Liver (tissue), 8 donors: ENCODE measurements at regions not wholly inside any gene's neighbourhood (a gene's known extent, or its start where the extent isn't known, plus 50 kb on each side); places are given as distances from the start of the nearest gene placed in this dataset.

ENCODE experiments used
- DNase-seq: peaks from one replicate; pipeline ENCODE4 v3.0.0-alpha.2; 2017; ENCODE audit warnings: low spot score
- H3K27ac ChIP-seq, 2 donors: one replicate each; pipeline ENCODE4 v1.7.0; 2013; ENCODE audit warnings: inconsistent platforms in 2 of 2, low read length in 2 of 2, control low read depth in 1 of 2, low read depth in 1 of 2, mild to moderate bottlenecking in 1 of 2
- H3K27me3 ChIP-seq, 4 donors: one replicate each; pipeline versions ENCODE4 v1.6.1 to v1.7.0; 2013; ENCODE audit warnings: low read length in 3 of 4, inconsistent platforms in 1 of 4, mild to moderate bottlenecking in 1 of 4, moderate library complexity in 1 of 4; ENCODE audit not compliant: control insufficient read depth in 4 of 4, insufficient read depth in 4 of 4
- H3K36me3 ChIP-seq, 4 donors: one replicate each; pipeline versions ENCODE4 v1.6.1 to v1.7.0; 2013; ENCODE audit warnings: low read length in 3 of 4, mild to moderate bottlenecking in 3 of 4, low read depth in 1 of 4, moderate library complexity in 1 of 4; ENCODE audit not compliant: control insufficient read depth in 4 of 4, insufficient read depth in 3 of 4
- H3K4me1 ChIP-seq, 4 donors: one replicate each; pipeline versions ENCODE4 v1.6.1 to v1.7.0; 2013; ENCODE audit warnings: low read length in 3 of 4, mild to moderate bottlenecking in 3 of 4, moderate library complexity in 1 of 4; ENCODE audit not compliant: control insufficient read depth in 4 of 4, insufficient read depth in 4 of 4
- H3K4me3 ChIP-seq, 3 donors: one replicate each; pipeline versions ENCODE4 v1.6.1 to v1.7.0; 2013; ENCODE audit warnings: low read length in 3 of 3, control low read depth in 1 of 3, low read depth in 1 of 3, mild to moderate bottlenecking in 1 of 3
- H3K9ac ChIP-seq, 2 donors: one replicate each; pipeline ENCODE4 v1.7.0; 2013; ENCODE audit warnings: low read length in 2 of 2, mild to moderate bottlenecking in 2 of 2, moderate library complexity in 2 of 2, control low read depth in 1 of 2, low read depth in 1 of 2
- H3K9me3 ChIP-seq, 4 donors: one replicate each; pipeline versions ENCODE4 v1.6.1 to v1.7.0; 2013; ENCODE audit warnings: low read length in 3 of 4; ENCODE audit not compliant: control insufficient read depth in 4 of 4
- CTCF ChIP-seq: fragments of 150-350 bp; IDR thresholded peaks from 2 replicates; pipeline ENCODE4 v1.5.1; 2017; ENCODE audit warnings: improper control_type of control experiment, low read depth, low read length; ENCODE audit not compliant: missing input control
- EGR1 ChIP-seq, 2 donors: IDR thresholded peaks; 2 replicates each; pipeline ENCODE4 v1.6.1; 2016 to 2018; ENCODE audit warnings: antibody characterized with exemption in 2 of 2, low read depth in 2 of 2
- FOXA1 ChIP-seq: IDR thresholded peaks from 2 replicates; pipeline ENCODE4 v1.6.1; 2016; ENCODE audit warnings: antibody characterized with exemption
- FOXA2 ChIP-seq: IDR thresholded peaks from 2 replicates; pipeline ENCODE4 v1.6.1; 2016; ENCODE audit warnings: antibody characterized with exemption
- GABPA ChIP-seq, 2 donors: IDR thresholded peaks in 1 of 2; conservative IDR thresholded peaks in 1 of 2; 2 replicates each; pipeline ENCODE4 v1.6.1; 2016; ENCODE audit warnings: antibody characterized with exemption in 2 of 2, mild to moderate bottlenecking in 1 of 2, moderate library complexity in 1 of 2
- HNF4A ChIP-seq, 2 donors: conservative IDR thresholded peaks; 2 replicates each; pipeline ENCODE4 v1.6.1; 2016; ENCODE audit warnings: antibody characterized with exemption in 2 of 2, mild to moderate bottlenecking in 2 of 2
- HNF4G ChIP-seq: IDR thresholded peaks from 2 replicates; pipeline ENCODE4 v1.6.1; 2016; ENCODE audit warnings: antibody characterized with exemption
- JUND ChIP-seq, 2 donors: IDR thresholded peaks; 2 replicates each; pipeline ENCODE4 v1.6.1; 2016; ENCODE audit warnings: antibody characterized with exemption in 2 of 2
- REST ChIP-seq: IDR thresholded peaks from 2 replicates; pipeline ENCODE4 v1.6.1; 2016; ENCODE audit warnings: antibody characterized with exemption, mild to moderate bottlenecking
- RXRA ChIP-seq, 2 donors: IDR thresholded peaks; 2 replicates each; pipeline ENCODE4 v1.6.1; 2017 to 2018; ENCODE audit warnings: antibody characterized with exemption in 2 of 2, mild to moderate bottlenecking in 1 of 2
- SP1 ChIP-seq: IDR thresholded peaks from 2 replicates; pipeline ENCODE4 v1.6.1; 2018; ENCODE audit warnings: antibody characterized with exemption, mild to moderate bottlenecking
- YY1 ChIP-seq: IDR thresholded peaks from 2 replicates; pipeline ENCODE4 v1.6.1; 2016; ENCODE audit warnings: antibody characterized with exemption, mild to moderate bottlenecking
- whole genome bisulfite sequencing: extraction: QIAGEN DNeasy Blood & Tissue Kit; methylation state at CpG from one replicate; pipeline ENCODE4 v1.1.7; 2013; 5-methylcytosine and 5-hydroxymethylcytosine counted together
- TF ChIP-seq, protein P1 (sequence below): IDR thresholded peaks from 2 replicates; pipeline ENCODE4 v1.6.1; 2016; ENCODE audit warnings: antibody characterized with exemption
- TF ChIP-seq, protein P2 (sequence below): IDR thresholded peaks from 2 replicates; pipeline ENCODE4 v1.6.1; 2016; ENCODE audit warnings: antibody characterized with exemption
- donor health status: healthy.
- donor health status: healthy.
- donor health status: healthy.
- donor health status: healthy.
- donor health status: healthy.

DNA sequence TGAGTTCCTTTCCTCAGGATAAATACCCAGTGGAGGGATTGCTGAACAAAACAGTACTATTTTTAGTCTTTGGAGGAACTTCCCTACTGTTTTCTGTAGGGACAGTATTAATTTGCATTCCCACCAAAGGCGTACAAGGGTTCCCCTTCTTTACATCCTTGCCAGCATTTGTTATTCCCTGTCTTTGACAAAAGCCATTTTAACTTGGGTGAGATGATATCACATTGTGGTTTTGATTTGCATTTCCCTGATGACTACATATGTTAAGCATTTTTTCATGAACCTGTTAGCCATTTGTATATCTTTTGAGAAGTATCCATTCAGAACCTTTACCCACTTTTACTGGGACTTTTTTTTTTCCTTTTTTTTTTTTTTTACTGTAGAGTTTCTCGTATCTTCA lies 126.2 kb upstream of the ANXA10 start:
- no peak for DNase-seq
- 76% methylated on average over 2 of the region's 2 CpGs for WGBS
- TF ChIP-seq FOXA2 = no peak
- TF ChIP-seq GABPA (IDR thresholded peaks at IDR 0.05 in 1 of 2, conservative IDR thresholded peaks at IDR 0.05 in 1 of 2) = no peak
- TF ChIP-seq EGR1 (IDR thresholded peaks at IDR 0.05; ENCODE audit: low read depth in 2 of 2) = no peak
- TF ChIP-seq, protein P1, sequence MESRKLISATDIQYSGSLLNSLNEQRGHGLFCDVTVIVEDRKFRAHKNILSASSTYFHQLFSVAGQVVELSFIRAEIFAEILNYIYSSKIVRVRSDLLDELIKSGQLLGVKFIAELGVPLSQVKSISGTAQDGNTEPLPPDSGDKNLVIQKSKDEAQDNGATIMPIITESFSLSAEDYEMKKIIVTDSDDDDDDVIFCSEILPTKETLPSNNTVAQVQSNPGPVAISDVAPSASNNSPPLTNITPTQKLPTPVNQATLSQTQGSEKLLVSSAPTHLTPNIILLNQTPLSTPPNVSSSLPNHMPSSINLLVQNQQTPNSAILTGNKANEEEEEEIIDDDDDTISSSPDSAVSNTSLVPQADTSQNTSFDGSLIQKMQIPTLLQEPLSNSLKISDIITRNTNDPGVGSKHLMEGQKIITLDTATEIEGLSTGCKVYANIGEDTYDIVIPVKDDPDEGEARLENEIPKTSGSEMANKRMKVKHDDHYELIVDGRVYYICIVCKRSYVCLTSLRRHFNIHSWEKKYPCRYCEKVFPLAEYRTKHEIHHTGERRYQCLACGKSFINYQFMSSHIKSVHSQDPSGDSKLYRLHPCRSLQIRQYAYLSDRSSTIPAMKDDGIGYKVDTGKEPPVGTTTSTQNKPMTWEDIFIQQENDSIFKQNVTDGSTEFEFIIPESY = no peak
- no peak for TF ChIP-seq CTCF
- no peak for TF ChIP-seq RXRA (IDR thresholded peaks at IDR 0.05)
- TF ChIP-seq REST = no peak
- TF ChIP-seq HNF4G = no peak
- no peak for TF ChIP-seq YY1
- no peak for TF ChIP-seq FOXA1
- TF ChIP-seq HNF4A (conservative IDR thresholded peaks at IDR 0.05) = no peak
- no peak for TF ChIP-seq SP1
- TF ChIP-seq, protein P2, sequence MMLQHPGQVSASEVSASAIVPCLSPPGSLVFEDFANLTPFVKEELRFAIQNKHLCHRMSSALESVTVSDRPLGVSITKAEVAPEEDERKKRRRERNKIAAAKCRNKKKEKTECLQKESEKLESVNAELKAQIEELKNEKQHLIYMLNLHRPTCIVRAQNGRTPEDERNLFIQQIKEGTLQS = no peak
- Histone ChIP-seq H3K9me3 (no peaks in the 10 kb centered on the region), H3K4me1 (no peaks in the 10 kb centered on the region), H3K4me3 (no peak overlapping the region), H3K27me3 (peaks cover 0 to 9% (median 0%) of the 10 kb centered on the region in 4 donors), H3K9ac (no peak overlapping the region), H3K27ac (no peak overlapping the region), H3K36me3 (no peaks in the 10 kb centered on the region)

GRCh38 chr4:167973513-167973912 lies 118.8 kb upstream of the ANXA10 start:
- Histone ChIP-seq H3K9ac (no peak overlapping the region), H3K36me3 (peaks cover 0 to 2% (median 0%) of the 10 kb centered on the region in 4 donors), H3K4me1 (no peaks in the 10 kb centered on the region), H3K27me3 (peaks cover 0 to 4% (median 0%) of the 10 kb centered on the region in 4 donors), H3K27ac (no peak overlapping the region), H3K4me3 (no peak overlapping the region), H3K9me3 (peaks cover 0 to 15% (median 5%) of the 10 kb centered on the region in 4 donors)
- no peak for DNase-seq
- no peak for TF ChIP-seq GABPA (IDR thresholded peaks at IDR 0.05 in 1 of 2, conservative IDR thresholded peaks at IDR 0.05 in 1 of 2)
- no peak for TF ChIP-seq FOXA1
- TF ChIP-seq REST = no peak
- no peak for TF ChIP-seq HNF4G
- no peak for TF ChIP-seq CTCF
- no peak for TF ChIP-seq JUND (IDR thresholded peaks at IDR 0.05)
- TF ChIP-seq RXRA (IDR thresholded peaks at IDR 0.05) = no peak
